Osteoblast (primary cell): ENCODE measurements at regions not wholly inside any gene's neighbourhood (a gene's known extent, or its start where the extent isn't known, plus 50 kb on each side); places are given as distances from the start of the nearest gene placed in this dataset.
A peak's percentile ranks its signal among the peaks of the same experiment; 100 is the strongest.
"Not testable (repeated sequence)": the region's sequence is repeated elsewhere in the genome, so short reads cannot be mapped to it uniquely, and the experiment has no call there.

Experiments used
- DNase-seq: peaks from one replicate; pipeline ENCODE4 v3.0.0; 2011; ENCODE audit warnings: low spot score, mixed read lengths; ENCODE audit not compliant: insufficient read length; ENCODE audit errors: missing footprints
- H2AFZ ChIP-seq: 2 replicates; pipeline ENCODE4 v1.6.0; 2011; ENCODE audit warnings: mild to moderate bottlenecking, low read length
- H3K27ac ChIP-seq: 2 replicates; pipeline ENCODE4 v1.5.1; 2011; ENCODE audit warnings: mild to moderate bottlenecking, low read depth, low read length, moderate library complexity
- H3K27me3 ChIP-seq: 2 replicates; pipeline ENCODE4 v1.6.0; 2012; ENCODE audit warnings: mild to moderate bottlenecking, control low read depth, inconsistent platforms, low read length, moderate library complexity; ENCODE audit not compliant: insufficient read depth
- H3K36me3 ChIP-seq: 2 replicates; pipeline ENCODE4 v1.5.1; 2011; ENCODE audit warnings: mild to moderate bottlenecking, low read length, control low read depth, moderate library complexity; ENCODE audit not compliant: insufficient read depth
- H3K4me1 ChIP-seq: 2 replicates; pipeline ENCODE4 v1.5.1; 2011; ENCODE audit warnings: mild to moderate bottlenecking, low read length, control low read depth, moderate library complexity; ENCODE audit not compliant: insufficient read depth
- H3K4me2 ChIP-seq: 2 replicates; pipeline ENCODE4 v1.6.0; 2011; ENCODE audit warnings: mild to moderate bottlenecking, low read length; ENCODE audit not compliant: insufficient read depth
- H3K4me3 ChIP-seq: fragments of 200-600 bp; sonication (generic); 3 replicates; pipeline ENCODE4 v1.5.1; 2012; ENCODE audit warnings: mild to moderate bottlenecking, low read length, inconsistent platforms; ENCODE audit not compliant: insufficient read depth
- H3K79me2 ChIP-seq: 2 replicates; pipeline ENCODE4 v1.6.0; 2012; ENCODE audit warnings: mild to moderate bottlenecking, low read length, control low read depth, inconsistent platforms; ENCODE audit not compliant: insufficient read depth
- H3K9me3 ChIP-seq: 2 replicates; pipeline ENCODE4 v1.5.1; 2011; ENCODE audit warnings: low read depth, low read length, control low read depth
- H4K20me1 ChIP-seq: 2 replicates; pipeline ENCODE4 v1.6.0; 2012; ENCODE audit warnings: mild to moderate bottlenecking, low read length, control low read depth; ENCODE audit not compliant: insufficient read depth
- CTCF ChIP-seq: IDR thresholded peaks from 2 replicates; pipeline ENCODE4 v1.5.1; 2011; ENCODE audit warnings: mild to moderate bottlenecking, low read depth, low read length, moderate library complexity; ENCODE audit errors: extremely low read depth

DNA sequence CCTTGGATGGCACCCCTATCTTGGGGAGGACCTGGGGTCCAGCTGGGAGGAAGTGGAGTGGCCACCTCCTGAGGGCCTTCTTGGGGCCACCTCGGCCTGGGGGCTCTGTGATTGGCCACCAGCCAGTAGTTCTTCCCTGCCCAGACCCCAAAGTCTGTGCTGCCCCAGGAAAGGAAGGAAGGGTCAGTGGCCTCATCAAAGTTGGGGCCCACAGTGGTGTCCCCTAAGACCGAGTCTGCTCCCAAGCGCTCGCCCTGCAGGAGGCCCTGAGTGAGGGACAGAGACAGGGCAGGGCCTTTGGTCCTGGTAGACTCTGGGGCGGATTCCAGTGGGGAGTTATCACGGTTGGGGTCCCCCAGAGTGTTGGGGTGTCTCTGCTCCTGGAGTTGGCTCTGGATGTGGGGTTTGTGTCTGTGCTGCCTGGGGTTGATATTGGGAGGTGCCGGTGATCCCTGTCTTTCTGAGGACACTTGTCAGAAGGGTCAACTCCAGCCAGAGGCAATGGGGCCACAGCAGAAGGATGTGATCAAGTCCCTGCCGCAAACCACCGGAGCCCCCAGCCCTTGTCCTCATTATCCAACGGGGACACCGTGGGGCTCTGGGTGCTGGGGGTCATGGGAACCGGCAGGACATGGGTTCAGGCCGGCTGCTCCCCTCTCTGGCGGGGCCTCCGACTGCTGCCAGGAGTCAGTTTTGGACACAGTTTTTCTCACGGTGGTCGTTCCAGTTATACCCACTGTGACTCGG is 364.3 kb downstream of the TMEM121 start:
- Histone ChIP-seq H4K20me1 (no peaks in the 10 kb centered on the region), H3K27ac (no peak overlapping the region), H3K27me3 (no peaks in the 10 kb centered on the region), H3K79me2 (no peaks in the 10 kb centered on the region), H2AFZ (no peak overlapping the region), H3K36me3 (no peaks in the 10 kb centered on the region), H3K4me2 (no peak overlapping the region), H3K9me3 (no peaks in the 10 kb centered on the region), H3K4me3 (no peak overlapping the region), H3K4me1 (no peaks in the 10 kb centered on the region)
- peak; percentile 25 for DNase-seq
- no peak for TF ChIP-seq CTCF

- no peaks in the 10 kb centered on the region for H3K9me3 ChIP-seq
- H3K79me2 ChIP-seq, result no peaks in the 10 kb centered on the region
- no peak overlapping the region for H2AFZ ChIP-seq
- H3K27me3 ChIP-seq, result no peaks in the 10 kb centered on the region
- no peak overlapping the region for H3K4me3 ChIP-seq
- peak; percentile 51 for DNase-seq
- H4K20me1 ChIP-seq, result no peaks in the 10 kb centered on the region
- no peak for TF ChIP-seq CTCF
- H3K27ac ChIP-seq, result no peak overlapping the region
- no peaks in the 10 kb centered on the region for H3K36me3 ChIP-seq
- H3K4me2 ChIP-seq, result no peak overlapping the region
- no peaks in the 10 kb centered on the region for H3K4me1 ChIP-seq
These were observed 364.8 kb downstream of the TMEM121 start for GRCh38 chr14:105891221-105891602.

- no peak for TF ChIP-seq CTCF
- Histone ChIP-seq H2AFZ (no peak overlapping the region), H4K20me1 (no peaks in the 10 kb centered on the region), H3K27me3 (no peaks in the 10 kb centered on the region), H3K9me3 (no peaks in the 10 kb centered on the region), H3K4me3 (no peak overlapping the region), H3K36me3 (no peaks in the 10 kb centered on the region), H3K27ac (no peak overlapping the region), H3K4me1 (no peaks in the 10 kb centered on the region), H3K4me2 (no peak overlapping the region), H3K79me2 (no peaks in the 10 kb centered on the region)
- DNase-seq, result peak; percentile 67
These were observed 365.5 kb downstream of the TMEM121 start for GRCh38 chr14:105891631-105892452.

DNA sequence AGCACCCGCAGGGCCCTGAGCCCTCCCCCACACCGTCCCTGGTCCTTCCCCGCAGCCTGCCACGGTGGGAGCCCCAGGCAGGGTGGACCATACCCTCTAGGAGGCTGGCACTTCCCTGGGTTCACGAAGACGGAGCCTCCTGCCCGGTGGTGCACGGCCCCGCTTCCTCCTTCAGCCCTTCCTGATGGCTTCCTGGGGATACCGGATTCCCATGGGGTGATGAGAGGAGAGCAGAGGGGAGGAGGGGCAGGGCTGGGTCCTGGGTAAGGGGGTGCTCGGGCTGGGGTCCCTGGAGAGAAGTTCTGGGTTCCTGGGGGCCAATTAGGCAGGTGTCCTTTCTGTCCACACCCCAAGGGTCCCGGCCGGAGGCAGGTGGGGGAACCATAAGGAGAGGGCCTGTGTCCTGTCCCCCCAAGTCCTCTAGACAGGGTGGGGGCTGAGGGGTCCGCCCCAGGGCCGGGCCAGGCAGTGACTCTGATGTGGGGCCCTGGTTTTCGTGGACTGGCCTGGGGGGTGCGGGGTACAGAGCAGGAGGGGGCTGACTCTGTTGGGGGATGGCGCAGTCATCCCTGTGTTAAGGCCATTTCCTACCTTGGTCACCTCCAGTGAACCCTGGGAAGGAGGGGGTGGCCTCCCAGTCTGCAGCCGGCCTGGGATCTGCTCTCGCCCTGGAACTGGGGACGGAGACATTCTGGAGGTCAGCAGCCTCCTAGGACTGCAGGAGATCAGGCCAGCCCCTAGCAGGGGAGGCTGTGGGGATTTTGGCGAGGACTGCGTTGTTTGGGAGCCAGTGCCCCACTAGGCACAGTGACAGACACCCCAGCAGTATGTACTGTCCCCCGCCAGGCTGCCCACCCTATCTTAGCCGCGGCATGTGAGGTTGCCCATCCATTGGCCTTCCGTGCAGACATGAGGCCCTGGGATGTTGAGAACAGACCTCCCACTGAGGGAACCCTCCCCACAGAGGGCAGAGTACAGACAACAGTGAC is 366.4 kb downstream of the TMEM121 start:
- H3K4me3 ChIP-seq, H2AFZ ChIP-seq, H3K4me2 ChIP-seq, H3K36me3 ChIP-seq, H3K79me2 ChIP-seq, H3K27me3 ChIP-seq, H3K9me3 ChIP-seq, H3K4me1 ChIP-seq, H3K27ac ChIP-seq, H4K20me1 ChIP-seq: not testable (repeated sequence)
- peak; percentile 48 for DNase-seq

DNA sequence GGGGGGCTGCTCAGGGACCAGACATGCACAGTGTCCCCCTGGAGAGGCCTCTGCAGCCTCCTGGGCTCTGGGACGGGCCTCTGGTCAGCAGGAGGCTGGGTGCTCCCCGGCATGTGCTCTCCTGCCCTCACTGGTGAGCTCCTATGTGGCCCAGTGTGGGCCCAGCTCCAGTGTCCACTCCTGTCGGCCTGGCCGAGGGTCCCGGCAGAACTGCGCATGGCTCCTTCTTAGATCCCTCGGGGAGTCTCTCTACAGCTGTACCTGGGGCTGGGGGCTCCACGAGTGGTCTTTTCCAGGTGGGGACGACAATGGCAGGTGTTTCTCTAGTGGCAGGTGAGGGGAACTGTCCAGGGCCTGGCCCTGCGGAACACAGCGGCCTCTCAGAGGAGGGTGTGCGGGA is 367.3 kb downstream of the TMEM121 start:
- H3K9me3 ChIP-seq, H3K27ac ChIP-seq, H4K20me1 ChIP-seq, H3K27me3 ChIP-seq, H3K79me2 ChIP-seq, H3K4me3 ChIP-seq, H2AFZ ChIP-seq, H3K4me1 ChIP-seq, H3K4me2 ChIP-seq, H3K36me3 ChIP-seq: not testable (repeated sequence)
- peak; percentile 32 for DNase-seq
